Endothelial cell of umbilical vein (primary cell): ENCODE measurements at regions not wholly inside any gene's neighbourhood (a gene's known extent, or its start where the extent isn't known, plus 50 kb on each side); places are given as distances from the start of the nearest gene placed in this dataset.

Source experiments
- CTCF ChIP-seq, 2 donors: IDR thresholded peaks; 1 replicate in 1 of 2; 2 replicates in 1 of 2; pipeline ENCODE4 v1.5.1; 2011; ENCODE audit warnings: low read length in 2 of 2, mild to moderate bottlenecking in 2 of 2, moderate library complexity in 2 of 2, control low read depth in 1 of 2, inconsistent platforms in 1 of 2, low read depth in 1 of 2; ENCODE audit not compliant: insufficient read depth in 1 of 2; ENCODE audit errors: extremely low read depth in 1 of 2
- EZH2 ChIP-seq: IDR thresholded peaks from 2 replicates; pipeline ENCODE4 v1.6.1; 2012; ENCODE audit warnings: borderline replicate concordance, low read depth, mild to moderate bottlenecking, moderate library complexity, low read length, inconsistent platforms; ENCODE audit not compliant: severe bottlenecking
- GATA2 ChIP-seq: IDR thresholded peaks from 2 replicates; pipeline ENCODE4 v1.7.0; 2011; ENCODE audit warnings: low read depth, mild to moderate bottlenecking, moderate library complexity, mixed read lengths, low read length; ENCODE audit not compliant: insufficient read length, insufficient read depth
- JUN ChIP-seq: IDR thresholded peaks from 2 replicates; pipeline ENCODE4 v1.6.1; 2011; ENCODE audit warnings: borderline replicate concordance, low read depth; ENCODE audit not compliant: insufficient read length, insufficient read depth
- MYC ChIP-seq: IDR thresholded peaks from one replicate; pipeline ENCODE4 v1.6.1; 2011; ENCODE audit warnings: mild to moderate bottlenecking, low read depth, low read length
- POLR2A ChIP-seq: IDR thresholded peaks from 2 replicates; pipeline ENCODE4 v1.6.1; 2012; ENCODE audit warnings: low read depth, mild to moderate bottlenecking, control low read depth, low read length
- POLR2AphosphoS5 ChIP-seq: IDR thresholded peaks from 2 replicates; pipeline ENCODE4 v1.6.1; 2012; ENCODE audit warnings: low read depth, mild to moderate bottlenecking, control low read depth, low read length, moderate library complexity; ENCODE audit not compliant: insufficient read depth
- TF ChIP-seq, protein P1 (sequence below): IDR thresholded peaks from 2 replicates; pipeline ENCODE4 v1.6.1; 2011; ENCODE audit not compliant: insufficient read depth, insufficient read length

- TF ChIP-seq CTCF (IDR thresholded peaks at IDR 0.05; ENCODE audit: extremely low read depth in 1 of 2, insufficient read depth in 1 of 2, low read depth in 1 of 2, low read length in 2 of 2): no peak
- TF ChIP-seq GATA2: no peak
- TF ChIP-seq POLR2A: no peak
- no peak for TF ChIP-seq EZH2
- TF ChIP-seq POLR2AphosphoS5: no peak
- TF ChIP-seq, protein P1, sequence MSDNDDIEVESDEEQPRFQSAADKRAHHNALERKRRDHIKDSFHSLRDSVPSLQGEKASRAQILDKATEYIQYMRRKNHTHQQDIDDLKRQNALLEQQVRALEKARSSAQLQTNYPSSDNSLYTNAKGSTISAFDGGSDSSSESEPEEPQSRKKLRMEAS: no peak
- TF ChIP-seq JUN: no peak
- no peak for TF ChIP-seq MYC
Observed at GRCh38 chr4:14767142-14767541, 235.1 kb upstream of the CPEB2 start.
